Ecto neural progenitor cell (in vitro differentiated cells): ENCODE measurements at regions not wholly inside any gene's neighbourhood (a gene's known extent, or its start where the extent isn't known, plus 50 kb on each side); places are given as distances from the start of the nearest gene placed in this dataset.
"Not testable (repeated sequence)": the region's sequence is repeated elsewhere in the genome, so short reads cannot be mapped to it uniquely, and the experiment has no call there.

Experiments used
- DNase-seq: peaks from one replicate; pipeline ENCODE4 v3.0.0-alpha.2; 2018; ENCODE audit warnings: low spot score

- no peak for DNase-seq
Observed at GRCh38 chr5:163950248-163950647, 444.8 kb downstream of the MAT2B start.

GRCh38 chr5:163951069-163951468 lies 445.6 kb downstream of the MAT2B start:
- no peak for DNase-seq

- no peak for DNase-seq
Observed at GRCh38 chr5:163953901-163954300, 448.5 kb downstream of the MAT2B start.

- not testable (repeated sequence) for DNase-seq
Observed at GRCh38 chr5:163961230-163961629, 455.8 kb downstream of the MAT2B start.

GRCh38 chr5:163963881-163964280 lies 458.5 kb downstream of the MAT2B start:
- DNase-seq = no peak

GRCh38 chr5:163964671-163965070 lies 459.3 kb downstream of the MAT2B start:
- no peak for DNase-seq

GRCh38 chr5:163967268-163967667 lies 461.8 kb downstream of the MAT2B start:
- DNase-seq = no peak

- DNase-seq = no peak
Observed at GRCh38 chr5:163968651-163969050, 463.2 kb downstream of the MAT2B start.

- no peak for DNase-seq
Observed at GRCh38 chr5:163976696-163977095, 471.3 kb downstream of the MAT2B start.

GRCh38 chr5:163978897-163979296 lies 473.5 kb downstream of the MAT2B start:
- no peak for DNase-seq

GRCh38 chr5:163988566-163988965 lies 483.1 kb downstream of the MAT2B start:
- no peak for DNase-seq

- DNase-seq = no peak
Observed at GRCh38 chr5:163993126-163993525, 487.7 kb downstream of the MAT2B start.

- DNase-seq = no peak
Observed at GRCh38 chr5:163995206-163995605, 489.8 kb downstream of the MAT2B start.

- DNase-seq = no peak
Observed at GRCh38 chr5:163997965-163998364, 492.5 kb downstream of the MAT2B start.

GRCh38 chr5:164000241-164000640 lies 494.8 kb downstream of the MAT2B start:
- DNase-seq = no peak

- DNase-seq = no peak
Observed at GRCh38 chr5:164000819-164001218, 495.4 kb downstream of the MAT2B start.

- DNase-seq = no peak
Observed at GRCh38 chr5:164002214-164002613, 496.8 kb downstream of the MAT2B start.

- no peak for DNase-seq
Observed at GRCh38 chr5:164002628-164003027, 497.2 kb downstream of the MAT2B start.

GRCh38 chr5:164005071-164005470 lies 499.7 kb downstream of the MAT2B start:
- no peak for DNase-seq

GRCh38 chr5:164007064-164007463 lies 501.6 kb downstream of the MAT2B start:
- DNase-seq = no peak

- DNase-seq = no peak
Observed at GRCh38 chr5:164009621-164010020, 504.2 kb downstream of the MAT2B start.

GRCh38 chr5:164010900-164011299 lies 505.5 kb downstream of the MAT2B start:
- no peak for DNase-seq

- no peak for DNase-seq
Observed at GRCh38 chr5:164012371-164012770, 507.0 kb downstream of the MAT2B start.

GRCh38 chr5:164013077-164013670 lies 507.8 kb downstream of the MAT2B start:
- DNase-seq = peak; percentile 66

GRCh38 chr5:164020116-164020515 lies 514.7 kb downstream of the MAT2B start:
- no peak for DNase-seq
